ENCODE measurements at regions not wholly inside any gene's neighbourhood (a gene's known extent, or its start where the extent isn't known, plus 50 kb on each side); places are given as distances from the start of the nearest gene placed in this dataset.

DNA sequence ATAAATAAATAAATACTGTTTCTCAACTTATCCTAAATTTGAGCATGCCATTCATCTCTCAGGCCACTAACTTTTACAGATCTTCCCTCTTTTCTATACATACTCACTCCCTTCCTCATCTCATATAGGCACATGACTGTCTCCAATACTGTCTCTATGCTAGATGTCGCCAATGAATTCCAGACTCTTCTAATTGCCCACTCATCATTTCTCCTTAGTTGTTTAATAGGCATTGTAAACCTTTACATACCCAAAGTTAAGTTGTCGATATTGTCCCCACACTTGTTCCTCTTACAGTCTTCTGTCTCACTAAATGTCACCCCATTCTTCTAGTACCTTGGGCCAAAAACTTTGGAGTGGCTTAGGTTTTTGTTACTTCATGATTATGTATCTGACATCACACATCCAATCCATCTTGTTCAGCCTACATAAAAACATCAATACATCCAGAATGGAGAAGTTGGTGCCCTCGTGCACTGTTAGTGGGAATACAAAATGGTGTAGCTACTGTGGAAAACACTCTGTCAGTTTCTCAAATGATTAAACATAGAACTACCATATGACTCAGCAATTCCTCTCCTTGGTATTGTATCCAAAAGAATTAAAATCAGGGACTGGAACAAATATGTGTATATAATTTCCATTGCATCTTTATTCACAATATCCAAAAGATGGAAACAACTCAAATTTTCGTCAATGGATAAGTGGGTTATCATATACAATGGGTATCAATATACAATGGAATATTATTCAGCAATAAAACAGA is 935.1 kb downstream of the SLC4A3 start:
- H3K4me2 ChIP-seq (ENCODE audit: low read length) = no peak overlapping the region
- no peaks in the 10 kb centered on the region for H4K20me1 ChIP-seq (ENCODE audit: control insufficient read depth, insufficient read depth, low read depth, low read length)
- no peak overlapping the region for H3K4me3 ChIP-seq (ENCODE audit: low read length)
- TF ChIP-seq EZH2phosphoT487 (IDR thresholded peaks at IDR 0.05; ENCODE audit: borderline replicate concordance, low read length) = no peak
- TF ChIP-seq, protein P1, sequence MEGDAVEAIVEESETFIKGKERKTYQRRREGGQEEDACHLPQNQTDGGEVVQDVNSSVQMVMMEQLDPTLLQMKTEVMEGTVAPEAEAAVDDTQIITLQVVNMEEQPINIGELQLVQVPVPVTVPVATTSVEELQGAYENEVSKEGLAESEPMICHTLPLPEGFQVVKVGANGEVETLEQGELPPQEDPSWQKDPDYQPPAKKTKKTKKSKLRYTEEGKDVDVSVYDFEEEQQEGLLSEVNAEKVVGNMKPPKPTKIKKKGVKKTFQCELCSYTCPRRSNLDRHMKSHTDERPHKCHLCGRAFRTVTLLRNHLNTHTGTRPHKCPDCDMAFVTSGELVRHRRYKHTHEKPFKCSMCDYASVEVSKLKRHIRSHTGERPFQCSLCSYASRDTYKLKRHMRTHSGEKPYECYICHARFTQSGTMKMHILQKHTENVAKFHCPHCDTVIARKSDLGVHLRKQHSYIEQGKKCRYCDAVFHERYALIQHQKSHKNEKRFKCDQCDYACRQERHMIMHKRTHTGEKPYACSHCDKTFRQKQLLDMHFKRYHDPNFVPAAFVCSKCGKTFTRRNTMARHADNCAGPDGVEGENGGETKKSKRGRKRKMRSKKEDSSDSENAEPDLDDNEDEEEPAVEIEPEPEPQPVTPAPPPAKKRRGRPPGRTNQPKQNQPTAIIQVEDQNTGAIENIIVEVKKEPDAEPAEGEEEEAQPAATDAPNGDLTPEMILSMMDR (IDR thresholded peaks at IDR 0.05; ENCODE audit: low read depth, low read length, poor library complexity, severe bottlenecking) = no peak
- no peaks in the 10 kb centered on the region for H3K79me2 ChIP-seq (ENCODE audit: control insufficient read depth, low read length)
- no peaks in the 10 kb centered on the region for H3K4me1 ChIP-seq (ENCODE audit: control insufficient read depth, low read length)
- H3F3A ChIP-seq (ENCODE audit: control insufficient read depth, insufficient read depth) = no peaks in the 10 kb centered on the region
- H3K27ac ChIP-seq (ENCODE audit: low read depth, low read length) = no peak overlapping the region
- H3K27me3 ChIP-seq (ENCODE audit: control insufficient read depth, low read length) = no peaks in the 10 kb centered on the region
- H3K9me3 ChIP-seq (ENCODE audit: control insufficient read depth, insufficient read depth, low read length) = no peaks in the 10 kb centered on the region
- H3K36me3 ChIP-seq (ENCODE audit: control insufficient read depth, low read length) = no peaks in the 10 kb centered on the region
- no peaks in the 10 kb centered on the region for H3K9me2 ChIP-seq (replicated peaks; ENCODE audit: control insufficient read depth, low read length)

DNA sequence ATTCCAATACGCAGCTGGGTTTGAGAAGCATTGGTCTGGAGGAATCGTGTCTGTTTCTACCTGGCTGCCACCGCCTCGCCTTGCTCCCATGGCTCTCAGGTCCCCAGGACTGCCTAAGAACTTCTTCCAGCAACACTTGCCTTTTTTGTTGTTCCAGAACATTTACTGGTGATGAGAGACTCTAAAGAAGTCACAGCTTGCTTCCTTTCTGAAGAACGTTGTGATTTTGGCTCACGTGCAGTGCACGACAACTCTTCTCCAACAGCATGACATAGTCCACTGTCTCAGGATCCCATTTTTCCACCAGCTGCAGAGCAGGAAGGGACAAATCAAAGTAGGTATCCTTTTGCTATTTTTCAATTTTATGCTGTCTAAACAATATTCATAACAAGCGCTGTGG is 940.9 kb downstream of the SLC4A3 start:
- no peaks in the 10 kb centered on the region for H4K20me1 ChIP-seq (ENCODE audit: control insufficient read depth, insufficient read depth, low read depth, low read length)
- H3K27ac ChIP-seq (ENCODE audit: low read depth, low read length) = no peak overlapping the region

DNA sequence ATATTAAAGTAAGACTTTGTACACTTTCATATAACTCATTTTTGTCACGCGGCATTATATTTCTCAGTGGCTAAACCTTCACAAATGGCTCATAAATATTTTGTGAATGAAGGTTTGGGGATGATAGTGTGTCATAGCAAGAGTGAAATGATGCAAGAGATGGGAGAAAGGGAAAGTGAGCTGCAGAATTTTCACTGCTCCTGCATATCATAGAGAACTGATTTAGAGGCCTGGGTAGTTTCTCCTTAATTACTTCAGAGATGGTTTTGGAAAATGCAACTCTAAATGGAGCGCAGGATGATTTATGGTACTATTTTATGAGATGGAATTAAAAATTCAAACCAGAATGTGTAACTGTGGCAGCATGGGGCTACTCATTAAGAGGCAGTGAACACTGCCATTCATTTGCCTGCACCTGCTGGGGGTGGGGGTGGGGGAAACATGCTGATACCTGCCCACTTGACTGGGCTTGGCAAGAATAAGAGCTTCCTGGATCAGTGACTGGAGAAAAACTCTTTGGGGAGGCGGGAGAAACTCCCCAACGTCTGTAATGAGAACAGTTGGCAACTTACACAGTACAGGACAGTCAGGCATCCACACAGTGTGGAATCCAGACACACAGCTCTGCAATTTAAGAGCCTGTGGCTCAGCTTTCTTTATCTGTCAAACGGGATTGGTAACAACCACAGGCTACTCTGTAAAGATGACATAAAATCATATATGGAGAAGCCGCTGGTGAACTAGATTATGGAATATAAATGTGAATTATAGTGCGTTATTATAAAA is 941.9 kb downstream of the SLC4A3 start:
- Histone ChIP-seq H3K9me2 (replicated peaks; ENCODE audit: control insufficient read depth, low read length) (no peaks in the 10 kb centered on the region), H3K4me2 (ENCODE audit: low read length) (no peak overlapping the region), H3K4me3 (ENCODE audit: low read length) (no peak overlapping the region), H3K36me3 (ENCODE audit: control insufficient read depth, low read length) (no peaks in the 10 kb centered on the region), H3K79me2 (ENCODE audit: control insufficient read depth, low read length) (no peaks in the 10 kb centered on the region), H3K4me1 (ENCODE audit: control insufficient read depth, low read length) (no peaks in the 10 kb centered on the region), H3K27me3 (ENCODE audit: control insufficient read depth, low read length) (no peaks in the 10 kb centered on the region), H3K9me3 (ENCODE audit: control insufficient read depth, insufficient read depth, low read length) (no peaks in the 10 kb centered on the region), H4K20me1 (ENCODE audit: control insufficient read depth, insufficient read depth, low read depth, low read length) (no peaks in the 10 kb centered on the region), H3F3A (ENCODE audit: control insufficient read depth, insufficient read depth) (no peaks in the 10 kb centered on the region), H3K27ac (ENCODE audit: low read depth, low read length) (no peak overlapping the region)
- TF ChIP-seq, protein P1 (IDR thresholded peaks at IDR 0.05; ENCODE audit: low read depth, low read length, poor library complexity, severe bottlenecking) = no peak
- TF ChIP-seq EZH2phosphoT487 (IDR thresholded peaks at IDR 0.05; ENCODE audit: borderline replicate concordance, low read length) = no peak

More for the DNA sequence above, 940.9 kb downstream of the SLC4A3 start:
- Histone ChIP-seq H3F3A (ENCODE audit: control insufficient read depth, insufficient read depth) (no peaks in the 10 kb centered on the region), H3K9me2 (replicated peaks; ENCODE audit: control insufficient read depth, low read length) (no peaks in the 10 kb centered on the region), H3K4me1 (ENCODE audit: control insufficient read depth, low read length) (no peaks in the 10 kb centered on the region), H3K27me3 (ENCODE audit: control insufficient read depth, low read length) (no peaks in the 10 kb centered on the region), H3K4me3 (ENCODE audit: low read length) (no peak overlapping the region), H3K4me2 (ENCODE audit: low read length) (no peak overlapping the region), H3K79me2 (ENCODE audit: control insufficient read depth, low read length) (no peaks in the 10 kb centered on the region), H3K36me3 (ENCODE audit: control insufficient read depth, low read length) (no peaks in the 10 kb centered on the region), H3K9me3 (ENCODE audit: control insufficient read depth, insufficient read depth, low read length) (no peaks in the 10 kb centered on the region)
- no peak for TF ChIP-seq EZH2phosphoT487 (IDR thresholded peaks at IDR 0.05; ENCODE audit: borderline replicate concordance, low read length)
- TF ChIP-seq, protein P1 (IDR thresholded peaks at IDR 0.05; ENCODE audit: low read depth, low read length, poor library complexity, severe bottlenecking) = no peak
